Tibial artery (tissue), 4 donors: ENCODE measurements at regions not wholly inside any gene's neighbourhood (a gene's known extent, or its start where the extent isn't known, plus 50 kb on each side); places are given as distances from the start of the nearest gene placed in this dataset.

ENCODE experiments used
- DNase-seq, 2 donors: peaks; one replicate each; pipeline ENCODE4 v3.0.0-alpha.2; 2019
- H3K27ac ChIP-seq, 2 donors: fragments of 200-600 bp; sonication (generic) in 1 of 2; 1 replicate in 1 of 2; 2 replicates in 1 of 2; pipeline ENCODE4 v1.5.1; 2018 to 2019; ENCODE audit warnings: mild to moderate bottlenecking in 1 of 2
- H3K27me3 ChIP-seq, 2 donors: fragments of 200-600 bp; sonication (generic) in 1 of 2; one replicate each; pipeline versions ENCODE4 v1.5.1 to v1.6.0; 2016 to 2019
- H3K36me3 ChIP-seq, 3 donors: fragments of 200-600 bp; sonication (generic) in 2 of 3; one replicate each; pipeline ENCODE4 v1.5.1; 2016 to 2019; ENCODE audit warnings: mild to moderate bottlenecking in 2 of 3
- H3K4me1 ChIP-seq, 4 donors: fragments of 200-600 bp; sonication (generic) in 2 of 4; 1 replicate in 3 of 4; 2 replicates in 1 of 4; pipeline ENCODE4 v1.5.1; 2016 to 2019
- H3K4me3 ChIP-seq, 2 donors: fragments of 200-600 bp; sonication (generic) in 1 of 2; 1 replicate in 1 of 2; 2 replicates in 1 of 2; pipeline ENCODE4 v1.5.1; 2018 to 2019; ENCODE audit warnings: mild to moderate bottlenecking in 2 of 2
- H3K9me3 ChIP-seq, 3 donors: fragments of 200-600 bp; sonication (generic) in 1 of 3; one replicate each; pipeline ENCODE4 v1.5.1; 2016 to 2019
- CTCF ChIP-seq, 2 experiments: fragments of 200-600 bp in 1 of 2; fragments of 450-650 bp in 1 of 2; IDR thresholded peaks; one replicate each; pipeline ENCODE4 v1.5.1; 2017 to 2019; ENCODE audit warnings: antibody characterized with exemption in 2 of 2, mild to moderate bottlenecking in 1 of 2, moderate library complexity in 1 of 2
- intact Hi-C: fragments of 100-400 bp; cut with DNase I; formaldehyde crosslinking; loops from one replicate; pipeline ENCODE4 v1.15.0; 2023; ENCODE audit warnings: low total_unique reads

- intact Hi-C loops: no loop called here
- Histone ChIP-seq H3K27ac (no peak overlapping the region), H3K36me3 (no peaks in the 10 kb centered on the region), H3K27me3 (no peaks in the 10 kb centered on the region), H3K4me3 (no peak overlapping the region), H3K9me3 (no peaks in the 10 kb centered on the region), H3K4me1 (peaks cover 0 to 19% (median 11%) of the 10 kb centered on the region in 4 donors)
- no peak for TF ChIP-seq CTCF (IDR thresholded peaks at IDR 0.05)
- DNase-seq: no peak
Measured at GRCh38 chr6:108748959-108749358, 99.3 kb upstream of the ARMC2 start.

GRCh38 chr6:108750801-108751200, 97.4 kb upstream of the ARMC2 start:
- H3K27me3 ChIP-seq: no peaks in the 10 kb centered on the region
- no peak for TF ChIP-seq CTCF (IDR thresholded peaks at IDR 0.05)
- no peak overlapping the region for H3K4me3 ChIP-seq
- intact Hi-C loops: no loop called here
- no peak overlapping the region for H3K27ac ChIP-seq
- H3K9me3 ChIP-seq: no peaks in the 10 kb centered on the region
- no peak for DNase-seq
- H3K36me3 ChIP-seq: no peaks in the 10 kb centered on the region
- H3K4me1 ChIP-seq: peaks cover 0 to 11% (median 9%) of the 10 kb centered on the region in 4 donors

- no peaks in the 10 kb centered on the region for H3K36me3 ChIP-seq
- H3K27me3 ChIP-seq: no peaks in the 10 kb centered on the region
- H3K4me3 ChIP-seq: no peak overlapping the region
- intact Hi-C loops: no loop called here
- H3K9me3 ChIP-seq: no peaks in the 10 kb centered on the region
- no peak for DNase-seq
- no peak overlapping the region for H3K27ac ChIP-seq
- TF ChIP-seq CTCF (IDR thresholded peaks at IDR 0.05): no peak
- H3K4me1 ChIP-seq: peaks cover 0 to 16% (median 13%) of the 10 kb centered on the region in 4 donors
Measured at GRCh38 chr6:108751282-108751681, 96.9 kb upstream of the ARMC2 start.

- H3K4me1 ChIP-seq: peaks cover 0 to 17% (median 14%) of the 10 kb centered on the region in 4 donors
- H3K36me3 ChIP-seq: no peaks in the 10 kb centered on the region
- H3K27me3 ChIP-seq: no peaks in the 10 kb centered on the region
- TF ChIP-seq CTCF (IDR thresholded peaks at IDR 0.05): no peak
- H3K9me3 ChIP-seq: no peaks in the 10 kb centered on the region
- H3K4me3 ChIP-seq: no peak overlapping the region
- no peak overlapping the region for H3K27ac ChIP-seq
- DNase-seq: no peak
- intact Hi-C loops: no loop called here
Measured at GRCh38 chr6:108751851-108752732, 96.1 kb upstream of the ARMC2 start.

GRCh38 chr6:108752733-108753590, 95.3 kb upstream of the ARMC2 start:
- no peaks in the 10 kb centered on the region for H3K9me3 ChIP-seq
- H3K36me3 ChIP-seq: no peaks in the 10 kb centered on the region
- no peak for DNase-seq
- H3K4me3 ChIP-seq: no peak overlapping the region
- H3K4me1 ChIP-seq: peaks cover 0 to 17% (median 14%) of the 10 kb centered on the region in 4 donors
- no peak for TF ChIP-seq CTCF (IDR thresholded peaks at IDR 0.05)
- H3K27me3 ChIP-seq: no peaks in the 10 kb centered on the region
- intact Hi-C loops: no loop called here
- no peak overlapping the region for H3K27ac ChIP-seq
